Mammary epithelial cell (primary cell): ENCODE measurements at regions not wholly inside any gene's neighbourhood (a gene's known extent, or its start where the extent isn't known, plus 50 kb on each side); places are given as distances from the start of the nearest gene placed in this dataset.

Experiments
- CTCF ChIP-seq, 2 donors: IDR thresholded peaks in 1 of 2; conservative IDR thresholded peaks in 1 of 2; 2 replicates each; pipeline ENCODE4 v1.5.1; 2011 to 2012; ENCODE audit warnings: inconsistent platforms in 2 of 2, low read length in 2 of 2, mild to moderate bottlenecking in 2 of 2, control low read depth in 1 of 2, low read depth in 1 of 2; ENCODE audit not compliant: insufficient read depth in 1 of 2; ENCODE audit errors: extremely low read depth in 1 of 2
- EZH2 ChIP-seq: IDR thresholded peaks from 2 replicates; pipeline ENCODE4 v1.6.1; 2012; ENCODE audit warnings: low read length, inconsistent platforms, borderline replicate concordance

DNA sequence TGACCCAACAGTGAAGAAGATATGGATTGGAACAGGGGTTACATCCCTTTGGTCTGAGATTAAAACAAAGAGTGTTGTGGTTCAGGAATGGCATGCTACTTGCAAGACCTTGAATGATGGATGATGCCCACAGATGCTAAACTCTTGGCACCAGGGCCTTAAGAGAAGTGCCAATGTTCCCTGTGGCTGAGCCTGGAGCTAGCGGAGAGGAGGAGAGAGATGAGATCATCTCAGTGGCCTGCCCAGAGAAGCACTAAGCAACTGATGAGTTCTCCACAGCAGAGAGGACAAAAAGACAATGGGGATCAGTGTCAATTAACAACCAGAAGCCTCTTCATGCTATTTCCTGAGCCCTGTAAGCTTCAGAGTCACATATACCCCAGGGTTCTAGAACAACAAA, 97.8 kb downstream of the ELAPOR2 start:
- TF ChIP-seq CTCF (conservative IDR thresholded peaks at IDR 0.05 in 1 of 2, IDR thresholded peaks at IDR 0.05 in 1 of 2; ENCODE audit: extremely low read depth in 1 of 2, insufficient read depth in 1 of 2, low read depth in 1 of 2, low read length in 2 of 2) (no peak), EZH2 (no peak)
